ENCODE measurements at regions not wholly inside any gene's neighbourhood (a gene's known extent, or its start where the extent isn't known, plus 50 kb on each side); places are given as distances from the start of the nearest gene placed in this dataset.

DNA sequence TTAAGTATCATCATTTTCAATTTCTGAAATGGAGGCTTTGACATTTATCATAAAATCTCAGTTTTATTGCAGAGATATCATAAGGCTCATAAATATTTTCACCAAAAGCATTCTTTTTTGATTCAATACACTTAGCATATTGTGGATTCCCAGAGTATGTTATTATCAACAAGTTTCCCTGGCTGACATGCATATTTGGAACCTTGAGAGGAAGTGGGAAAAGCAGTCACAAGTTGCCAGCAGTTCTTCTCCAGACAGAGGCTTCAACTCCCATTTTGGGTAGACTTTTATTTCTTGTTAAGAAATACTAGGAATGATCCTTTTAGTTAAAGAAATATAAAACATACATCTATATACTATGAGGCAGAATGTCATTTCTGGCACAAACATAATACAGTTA, 236.5 kb downstream of the ASXL3 start:
- TF ChIP-seq YY1 (IDR thresholded peaks at IDR 0.05; ENCODE audit: insufficient read depth, insufficient read length) (no peak), SUZ12 (IDR thresholded peaks at IDR 0.05; ENCODE audit: extremely low read depth, insufficient read depth, insufficient read length) (no peak)

Data from NT2/D1 (cell line).